DND-41 (cell line): ENCODE measurements at regions not wholly inside any gene's neighbourhood (a gene's known extent, or its start where the extent isn't known, plus 50 kb on each side); places are given as distances from the start of the nearest gene placed in this dataset.

Experiments
- CTCF ChIP-seq: IDR thresholded peaks from 2 replicates; pipeline ENCODE4 v1.5.1; 2012; ENCODE audit warnings: borderline replicate concordance, low read length, moderate library complexity, mild to moderate bottlenecking; ENCODE audit not compliant: poor library complexity, severe bottlenecking; ENCODE audit errors: extremely low read depth
- EZH2 ChIP-seq: IDR thresholded peaks from 3 replicates; pipeline ENCODE4 v1.6.1; 2012; ENCODE audit warnings: borderline replicate concordance, low read depth, mild to moderate bottlenecking, moderate library complexity, low read length, inconsistent platforms; ENCODE audit not compliant: severe bottlenecking

- TF ChIP-seq EZH2 (no peak), CTCF (no peak)
Observed at GRCh38 chr7:138276891-138277290, 183.2 kb upstream of the TRIM24 start.
